ENCODE measurements at regions not wholly inside any gene's neighbourhood (a gene's known extent, or its start where the extent isn't known, plus 50 kb on each side); places are given as distances from the start of the nearest gene placed in this dataset.
"Not testable (repeated sequence)": the region's sequence is repeated elsewhere in the genome, so short reads cannot be mapped to it uniquely, and the experiment has no call there.

- H3K27me3 ChIP-seq (ENCODE audit: low read depth); H3K4me3 ChIP-seq; in situ Hi-C loops (cut with MboI; ENCODE audit: low sequenced_read_pairs): not testable (repeated sequence)
Measured at GRCh38 chr16:29355339-29356059, 51.0 kb downstream of the NPIPB11 start.

DNA sequence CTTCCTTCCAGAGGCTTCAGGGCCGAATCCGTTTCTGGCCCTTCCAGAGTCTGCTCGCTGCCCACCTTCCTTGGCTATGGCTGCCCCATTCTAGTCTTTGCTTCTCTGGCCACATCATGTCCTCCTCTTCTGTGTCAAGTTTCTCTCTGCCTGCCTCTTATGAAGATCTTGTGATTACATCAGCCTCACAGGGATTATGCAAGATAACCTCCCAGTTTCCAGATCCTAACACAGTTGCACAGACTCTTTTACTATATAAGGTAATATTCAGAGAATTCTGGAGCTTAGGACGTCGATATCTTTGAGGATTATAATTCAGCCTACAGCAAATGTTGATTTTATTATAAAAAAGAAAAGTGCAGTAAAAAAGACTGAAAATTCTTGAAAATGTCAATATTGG, 52.1 kb downstream of the NPIPB11 start:
- H3K9me3 ChIP-seq; H3K4me3 ChIP-seq; in situ Hi-C loops (cut with MboI; ENCODE audit: low sequenced_read_pairs); H3K4me1 ChIP-seq; H3K27me3 ChIP-seq (ENCODE audit: low read depth); DNase-seq (ENCODE audit: low spot score in 2 of 2); H3K36me3 ChIP-seq (replicated peaks): not testable (repeated sequence)

More at GRCh38 chr16:29355339-29356059, 51.0 kb downstream of the NPIPB11 start:
- DNase-seq (ENCODE audit: low spot score in 2 of 2); H3K4me1 ChIP-seq; H3K9me3 ChIP-seq; H3K36me3 ChIP-seq (replicated peaks): not testable (repeated sequence)

GRCh38 chr16:29352617-29352999, 53.9 kb downstream of the NPIPB11 start:
- H3K9me3 ChIP-seq; in situ Hi-C loops (cut with MboI; ENCODE audit: low sequenced_read_pairs); H3K27me3 ChIP-seq (ENCODE audit: low read depth); H3K4me1 ChIP-seq; H3K4me3 ChIP-seq; DNase-seq (ENCODE audit: low spot score in 2 of 2); H3K36me3 ChIP-seq (replicated peaks): not testable (repeated sequence)

DNA sequence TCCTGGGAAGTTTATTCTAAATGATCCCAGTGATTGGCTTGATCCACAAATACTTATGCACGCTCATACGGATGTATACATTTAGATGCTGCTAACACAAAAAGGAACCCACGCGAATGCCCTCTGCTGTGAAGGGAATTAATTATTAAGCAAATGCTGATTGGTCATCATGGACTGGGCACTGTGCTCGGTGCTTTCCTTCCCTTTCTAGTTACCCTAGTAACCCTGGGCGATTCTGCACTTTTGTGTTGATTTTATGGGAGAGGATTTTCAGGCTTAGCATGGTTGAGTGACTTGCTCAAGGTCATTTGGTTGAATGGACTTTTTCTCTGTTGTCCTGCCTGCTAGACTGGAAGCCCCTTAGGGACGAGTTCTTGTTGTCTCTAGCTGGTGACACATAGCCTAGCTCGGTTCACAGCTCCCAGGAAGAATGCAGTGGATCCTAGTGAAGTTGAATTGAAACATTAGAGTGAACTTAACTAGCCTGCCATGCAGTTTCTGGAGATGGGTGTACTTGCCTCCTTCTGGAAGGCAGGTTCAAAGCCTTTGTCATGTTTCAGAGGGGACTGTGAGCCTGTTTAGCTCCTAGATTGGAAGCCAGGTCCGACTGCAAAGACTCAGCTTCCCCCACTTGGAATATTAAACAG, 54.4 kb downstream of the NPIPB11 start:
- DNase-seq (ENCODE audit: low spot score in 2 of 2); H3K4me3 ChIP-seq: not testable (repeated sequence)

DNA sequence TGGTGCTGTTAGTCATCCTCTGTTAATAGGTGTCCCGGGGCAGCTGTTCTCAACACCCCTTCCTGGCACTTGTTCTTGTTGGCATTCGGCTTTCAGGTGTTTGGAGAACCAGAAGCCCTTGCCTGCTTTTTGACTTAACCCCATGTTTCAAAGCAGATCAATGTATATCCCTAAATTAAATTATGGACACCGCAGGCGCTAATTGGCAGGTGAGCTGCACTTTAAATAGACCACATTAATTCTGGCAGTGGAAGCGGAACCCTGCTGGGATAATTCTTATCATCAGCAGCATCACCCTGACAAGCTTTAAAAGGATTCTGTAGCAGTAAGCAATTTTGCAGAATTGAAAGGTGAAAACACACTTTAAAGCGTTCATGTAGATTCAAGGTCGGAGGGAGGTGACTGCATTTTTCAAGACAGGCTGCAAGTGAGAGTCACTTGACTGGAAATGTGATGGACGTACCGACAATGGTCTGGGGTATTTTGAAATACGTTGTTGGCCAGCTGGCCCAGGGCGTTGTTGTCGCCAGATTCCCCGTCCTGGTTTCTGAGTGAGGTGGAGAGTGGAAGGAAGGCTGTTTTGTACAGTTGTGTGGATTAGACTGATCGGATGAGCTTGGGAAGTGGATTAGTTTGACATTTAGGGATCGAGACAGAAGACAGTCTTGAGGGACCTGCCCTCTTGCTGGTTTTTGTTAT, 55.1 kb downstream of the NPIPB11 start:
- H3K4me3 ChIP-seq; H3K9me3 ChIP-seq; DNase-seq (ENCODE audit: low spot score in 2 of 2); H3K4me1 ChIP-seq; H3K27me3 ChIP-seq (ENCODE audit: low read depth); in situ Hi-C loops (cut with MboI; ENCODE audit: low sequenced_read_pairs); H3K36me3 ChIP-seq (replicated peaks): not testable (repeated sequence)

More for the DNA sequence above, 54.4 kb downstream of the NPIPB11 start:
- H3K27me3 ChIP-seq (ENCODE audit: low read depth); H3K4me1 ChIP-seq; in situ Hi-C loops (cut with MboI; ENCODE audit: low sequenced_read_pairs); H3K36me3 ChIP-seq (replicated peaks); H3K9me3 ChIP-seq: not testable (repeated sequence)

GRCh38 chr16:29349966-29350365, 56.5 kb downstream of the NPIPB11 start:
- in situ Hi-C loops (cut with MboI; ENCODE audit: low sequenced_read_pairs); H3K9me3 ChIP-seq; DNase-seq (ENCODE audit: low spot score in 2 of 2); H3K4me3 ChIP-seq; H3K36me3 ChIP-seq (replicated peaks); H3K4me1 ChIP-seq; H3K27me3 ChIP-seq (ENCODE audit: low read depth): not testable (repeated sequence)

- H3K4me1 ChIP-seq; DNase-seq (ENCODE audit: low spot score in 2 of 2); H3K27me3 ChIP-seq (ENCODE audit: low read depth); H3K9me3 ChIP-seq; H3K4me3 ChIP-seq; H3K36me3 ChIP-seq (replicated peaks); in situ Hi-C loops (cut with MboI; ENCODE audit: low sequenced_read_pairs): not testable (repeated sequence)
Measured at GRCh38 chr16:29348748-29349147, 57.8 kb downstream of the NPIPB11 start.

GRCh38 chr16:29348123-29348690, 58.3 kb downstream of the NPIPB11 start:
- H3K36me3 ChIP-seq (replicated peaks); in situ Hi-C loops (cut with MboI; ENCODE audit: low sequenced_read_pairs); H3K27me3 ChIP-seq (ENCODE audit: low read depth); H3K4me3 ChIP-seq; H3K4me1 ChIP-seq; DNase-seq (ENCODE audit: low spot score in 2 of 2); H3K9me3 ChIP-seq: not testable (repeated sequence)

- in situ Hi-C loops (cut with MboI; ENCODE audit: low sequenced_read_pairs); H3K36me3 ChIP-seq (replicated peaks); H3K9me3 ChIP-seq; DNase-seq (ENCODE audit: low spot score in 2 of 2); H3K27me3 ChIP-seq (ENCODE audit: low read depth); H3K4me1 ChIP-seq; H3K4me3 ChIP-seq: not testable (repeated sequence)
Measured at GRCh38 chr16:29346796-29347580, 59.5 kb downstream of the NPIPB11 start.

- H3K36me3 ChIP-seq (replicated peaks); H3K9me3 ChIP-seq; in situ Hi-C loops (cut with MboI; ENCODE audit: low sequenced_read_pairs); DNase-seq (ENCODE audit: low spot score in 2 of 2); H3K4me1 ChIP-seq; H3K27me3 ChIP-seq (ENCODE audit: low read depth); H3K4me3 ChIP-seq: not testable (repeated sequence)
Measured at GRCh38 chr16:29346203-29346602, 60.3 kb downstream of the NPIPB11 start.

- DNase-seq (ENCODE audit: low spot score in 2 of 2); H3K4me3 ChIP-seq; in situ Hi-C loops (cut with MboI; ENCODE audit: low sequenced_read_pairs): not testable (repeated sequence)
Measured at GRCh38 chr16:29342937-29343336, 63.6 kb downstream of the NPIPB11 start.

GRCh38 chr16:29340779-29341438, 65.6 kb downstream of the NPIPB11 start:
- H3K4me1 ChIP-seq; H3K27me3 ChIP-seq (ENCODE audit: low read depth); in situ Hi-C loops (cut with MboI; ENCODE audit: low sequenced_read_pairs); H3K9me3 ChIP-seq; H3K4me3 ChIP-seq; DNase-seq (ENCODE audit: low spot score in 2 of 2); H3K36me3 ChIP-seq (replicated peaks): not testable (repeated sequence)

More at GRCh38 chr16:29342937-29343336, 63.6 kb downstream of the NPIPB11 start:
- H3K4me1 ChIP-seq; H3K9me3 ChIP-seq; H3K36me3 ChIP-seq (replicated peaks); H3K27me3 ChIP-seq (ENCODE audit: low read depth): not testable (repeated sequence)

DNA sequence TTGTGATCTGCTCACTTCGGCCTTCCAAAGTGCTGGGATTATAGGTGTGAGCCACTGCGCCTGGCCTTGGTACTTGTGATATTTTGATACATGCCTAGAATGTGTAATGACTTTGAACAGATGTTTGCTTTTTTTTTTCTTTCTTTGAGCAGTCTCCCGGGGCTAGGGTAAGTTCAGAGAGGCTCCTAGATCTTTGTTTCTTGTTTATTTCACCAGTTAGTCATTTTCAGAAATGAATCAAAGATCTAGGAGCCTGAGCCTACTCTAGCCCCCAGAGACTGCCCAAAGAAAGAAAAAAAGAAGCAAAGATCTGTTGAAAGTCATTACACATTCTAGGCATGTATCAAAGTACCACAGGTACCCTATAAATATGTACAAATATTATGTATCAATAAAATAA, 66.3 kb downstream of the NPIPB11 start:
- DNase-seq (ENCODE audit: low spot score in 2 of 2); H3K4me3 ChIP-seq; in situ Hi-C loops (cut with MboI; ENCODE audit: low sequenced_read_pairs); H3K4me1 ChIP-seq; H3K27me3 ChIP-seq (ENCODE audit: low read depth); H3K9me3 ChIP-seq; H3K36me3 ChIP-seq (replicated peaks): not testable (repeated sequence)
